ENCODE measurements at regions not wholly inside any gene's neighbourhood (a gene's known extent, or its start where the extent isn't known, plus 50 kb on each side); places are given as distances from the start of the nearest gene placed in this dataset.
A peak's percentile ranks its signal among the peaks of the same experiment; 100 is the strongest.
"Not testable (repeated sequence)": the region's sequence is repeated elsewhere in the genome, so short reads cannot be mapped to it uniquely, and the experiment has no call there.

- peak; percentile 59 for DNase-seq
- no peaks in the 10 kb centered on the region for H3K4me1 Mint-ChIP-seq
- no peak overlapping the region for H3K4me3 Mint-ChIP-seq
- H3K27ac Mint-ChIP-seq = no peak overlapping the region
- no peaks in the 10 kb centered on the region for H3K36me3 Mint-ChIP-seq (ENCODE audit: low read depth)
- no peaks in the 10 kb centered on the region for H3K27me3 Mint-ChIP-seq (ENCODE audit: low read depth, poor library complexity)
- TF ChIP-seq CTCF (IDR thresholded peaks at IDR 0.05) = peak; percentile 35
- H3K9me3 Mint-ChIP-seq = peaks cover 8% of the 10 kb centered on the region
Measured at GRCh38 chr6:19210849-19211590, 626.1 kb upstream of the ID4 start.

- Mint-ChIP-seq H3K4me1 (no peaks in the 10 kb centered on the region), H3K36me3 (ENCODE audit: low read depth) (no peaks in the 10 kb centered on the region), H3K9me3 (peaks cover 8% of the 10 kb centered on the region), H3K4me3 (no peak overlapping the region), H3K27me3 (ENCODE audit: low read depth, poor library complexity) (no peaks in the 10 kb centered on the region), H3K27ac (no peak overlapping the region)
- no peak for DNase-seq
- no peak for TF ChIP-seq CTCF (IDR thresholded peaks at IDR 0.05)
Measured at GRCh38 chr6:19214231-19214630, 622.9 kb upstream of the ID4 start.

- no peak for TF ChIP-seq CTCF (IDR thresholded peaks at IDR 0.05)
- peaks cover 11% of the 10 kb centered on the region for H3K9me3 Mint-ChIP-seq
- H3K27me3 Mint-ChIP-seq (ENCODE audit: low read depth, poor library complexity) = peaks cover 5% of the 10 kb centered on the region
- H3K27ac Mint-ChIP-seq = no peak overlapping the region
- DNase-seq = no peak
- no peak overlapping the region for H3K4me3 Mint-ChIP-seq
- no peaks in the 10 kb centered on the region for H3K36me3 Mint-ChIP-seq (ENCODE audit: low read depth)
- no peaks in the 10 kb centered on the region for H3K4me1 Mint-ChIP-seq
Measured at GRCh38 chr6:19219931-19220330, 617.2 kb upstream of the ID4 start.

- no peaks in the 10 kb centered on the region for H3K36me3 Mint-ChIP-seq (ENCODE audit: low read depth)
- no peaks in the 10 kb centered on the region for H3K27me3 Mint-ChIP-seq (ENCODE audit: low read depth, poor library complexity)
- H3K27ac Mint-ChIP-seq = no peak overlapping the region
- DNase-seq = no peak
- H3K4me1 Mint-ChIP-seq = no peaks in the 10 kb centered on the region
- no peak for TF ChIP-seq CTCF (IDR thresholded peaks at IDR 0.05)
- no peak overlapping the region for H3K4me3 Mint-ChIP-seq
- peaks cover 10% of the 10 kb centered on the region for H3K9me3 Mint-ChIP-seq
Measured at GRCh38 chr6:19231878-19232561, 605.1 kb upstream of the ID4 start.

- H3K36me3 Mint-ChIP-seq (ENCODE audit: low read depth) = peaks cover 6% of the 10 kb centered on the region
- no peaks in the 10 kb centered on the region for H3K27me3 Mint-ChIP-seq (ENCODE audit: low read depth, poor library complexity)
- peaks cover 81% of the 10 kb centered on the region for H3K9me3 Mint-ChIP-seq
- no peak for TF ChIP-seq CTCF (IDR thresholded peaks at IDR 0.05)
- H3K4me1 Mint-ChIP-seq = no peaks in the 10 kb centered on the region
- no peak overlapping the region for H3K27ac Mint-ChIP-seq
- no peak overlapping the region for H3K4me3 Mint-ChIP-seq
- DNase-seq = no peak
Measured at GRCh38 chr6:19245656-19246055, 591.5 kb upstream of the ID4 start.

GRCh38 chr6:19247181-19247580 is 590.0 kb upstream of the ID4 start:
- H3K27ac Mint-ChIP-seq; H3K4me1 Mint-ChIP-seq; H3K27me3 Mint-ChIP-seq (ENCODE audit: low read depth, poor library complexity); H3K4me3 Mint-ChIP-seq; H3K36me3 Mint-ChIP-seq (ENCODE audit: low read depth); DNase-seq: not testable (repeated sequence)
- peaks cover 76% of the 10 kb centered on the region for H3K9me3 Mint-ChIP-seq

- peaks cover 25% of the 10 kb centered on the region for H3K9me3 Mint-ChIP-seq
- H3K27ac Mint-ChIP-seq; H3K4me1 Mint-ChIP-seq; DNase-seq; H3K4me3 Mint-ChIP-seq; H3K36me3 Mint-ChIP-seq (ENCODE audit: low read depth); H3K27me3 Mint-ChIP-seq (ENCODE audit: low read depth, poor library complexity): not testable (repeated sequence)
Measured at GRCh38 chr6:19256123-19256522, 581.0 kb upstream of the ID4 start.

Data from nephron progenitor cell (in vitro differentiated cells).